GM20431 (cell line): ENCODE measurements at regions not wholly inside any gene's neighbourhood (a gene's known extent, or its start where the extent isn't known, plus 50 kb on each side); places are given as distances from the start of the nearest gene placed in this dataset.
"Not testable (repeated sequence)": the region's sequence is repeated elsewhere in the genome, so short reads cannot be mapped to it uniquely, and the experiment has no call there.

ENCODE experiments used
- in situ Hi-C: fragments of 300-500 bp; cut with MseI, MboI; formaldehyde crosslinking; loops from one replicate; pipeline ENCODE4 v1.15.0; 2020; ENCODE audit warnings: low sequenced_read_pairs; ENCODE audit not compliant: unreplicated experiment

DNA sequence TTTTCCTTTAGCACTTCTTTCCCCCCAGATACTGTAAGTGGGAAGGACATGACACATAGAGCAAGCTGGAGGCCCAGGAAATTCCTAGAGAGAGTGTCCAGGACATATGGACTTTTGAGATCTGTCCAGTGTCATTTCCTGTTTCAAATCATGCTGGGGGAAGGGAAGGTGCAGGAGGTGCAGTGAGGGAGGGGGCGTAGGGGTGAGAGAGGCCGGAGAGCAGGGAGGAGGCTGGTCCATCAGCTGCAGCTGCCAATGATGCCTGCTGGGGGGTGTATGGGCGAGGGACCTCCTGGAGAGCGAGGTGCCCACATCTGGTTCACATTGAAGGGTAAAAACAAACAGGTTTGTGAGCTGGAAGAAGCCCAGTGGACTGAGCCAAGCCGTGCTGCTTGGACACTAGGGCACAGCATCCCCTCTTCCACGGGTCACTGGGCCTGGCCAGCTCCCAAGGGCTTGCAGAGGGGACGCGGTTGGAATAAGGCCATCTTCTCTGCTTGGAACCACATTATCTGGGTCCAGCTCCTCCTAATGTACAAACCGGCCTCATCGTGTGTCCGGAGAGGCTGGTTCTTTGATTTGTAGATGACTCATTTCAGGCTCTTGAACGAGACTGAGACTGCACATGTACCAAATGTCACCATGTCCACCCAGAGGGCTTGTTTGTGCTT lies 70.4 kb upstream of the SMURF2 start:
- in situ Hi-C loops: no loop called here

DNA sequence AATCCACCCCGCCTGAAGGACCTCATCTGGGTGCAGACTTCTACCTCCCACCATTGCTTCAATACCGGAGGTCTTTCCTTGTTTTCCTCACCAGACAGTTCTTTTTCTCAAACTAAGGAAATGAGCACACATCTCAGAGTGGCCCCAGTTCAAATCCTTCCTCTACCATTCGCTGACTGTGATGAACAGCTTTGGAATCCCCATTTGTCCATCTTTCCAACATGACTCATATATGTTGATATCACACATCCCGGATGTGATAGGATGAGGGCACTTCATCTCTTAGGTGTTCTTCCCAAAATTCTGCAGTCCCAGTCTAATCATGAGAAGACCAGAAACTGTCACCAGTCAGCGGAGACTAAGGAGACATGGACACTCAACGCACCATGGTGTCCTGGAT lies 67.9 kb upstream of the SMURF2 start:
- in situ Hi-C loops: not testable (repeated sequence)

DNA sequence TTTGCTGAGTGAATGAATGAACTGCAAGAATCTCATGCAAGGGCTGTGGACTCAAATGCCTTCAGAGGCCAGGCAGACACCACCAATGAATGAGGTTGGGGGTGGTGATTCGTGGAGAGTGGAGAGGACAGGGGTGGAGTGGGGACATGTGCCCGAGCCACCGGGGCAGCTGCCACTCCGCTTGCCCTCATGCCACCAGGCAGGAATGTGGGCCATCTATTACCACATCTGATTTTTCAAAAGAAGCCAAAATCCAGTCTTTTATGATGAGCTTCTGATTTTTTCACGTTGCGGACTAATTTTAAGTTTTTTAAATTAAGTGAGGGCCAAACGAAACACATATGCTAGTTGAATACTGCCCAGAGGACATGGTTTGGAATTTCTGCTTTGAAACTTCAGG lies 67.1 kb upstream of the SMURF2 start:
- in situ Hi-C loops: no loop called here

DNA sequence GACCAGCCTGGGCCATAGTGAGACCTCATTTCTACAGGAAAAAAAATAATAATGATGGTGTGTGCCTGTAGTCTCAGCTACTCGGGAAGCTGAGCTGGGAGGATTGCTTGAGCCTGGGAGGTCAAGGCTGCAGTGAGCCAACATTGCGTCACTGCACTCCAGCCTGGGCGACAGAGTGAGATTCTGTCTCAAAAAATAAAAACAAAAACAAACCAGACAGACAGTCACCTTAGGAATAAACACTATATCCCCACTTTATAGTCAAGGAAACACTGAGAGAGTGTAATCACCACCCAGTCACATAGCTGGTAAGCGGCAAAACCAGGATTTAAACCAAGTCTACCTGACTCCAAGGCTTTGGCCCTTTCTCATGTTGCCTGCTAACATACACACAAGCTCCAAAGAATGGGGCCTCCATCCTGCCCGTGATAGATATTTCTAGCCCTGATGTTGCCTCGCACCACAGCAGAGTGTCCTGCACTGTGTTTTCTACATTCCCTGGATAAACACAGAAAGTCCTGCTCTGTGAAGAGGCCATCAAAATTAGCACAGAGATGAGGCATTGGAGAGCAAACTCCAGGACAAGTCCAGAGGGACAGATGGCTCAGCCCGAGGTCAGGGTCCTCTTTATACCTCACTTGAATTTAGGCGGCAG lies 66.1 kb upstream of the SMURF2 start:
- in situ Hi-C loops: no loop called here

DNA sequence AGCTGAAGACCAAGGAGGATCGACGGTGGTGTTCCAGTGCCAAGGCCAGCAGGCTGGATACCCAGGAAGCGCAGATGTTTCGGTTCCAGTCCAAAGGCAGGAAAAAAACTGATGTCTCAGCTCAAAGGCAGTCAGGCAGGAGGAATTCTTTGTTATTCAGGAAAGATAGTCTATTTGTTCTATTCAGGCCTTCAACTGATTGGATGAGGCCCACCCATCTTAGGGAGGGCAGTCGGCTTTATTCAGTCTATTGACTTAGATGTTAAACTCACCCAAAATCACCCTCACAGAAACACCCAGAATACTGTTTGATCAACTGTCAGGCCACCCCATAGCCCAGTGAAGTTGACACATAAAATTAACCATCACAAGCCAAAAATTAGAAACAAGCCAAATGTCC lies 63.9 kb upstream of the SMURF2 start:
- in situ Hi-C loops: not testable (repeated sequence)

DNA sequence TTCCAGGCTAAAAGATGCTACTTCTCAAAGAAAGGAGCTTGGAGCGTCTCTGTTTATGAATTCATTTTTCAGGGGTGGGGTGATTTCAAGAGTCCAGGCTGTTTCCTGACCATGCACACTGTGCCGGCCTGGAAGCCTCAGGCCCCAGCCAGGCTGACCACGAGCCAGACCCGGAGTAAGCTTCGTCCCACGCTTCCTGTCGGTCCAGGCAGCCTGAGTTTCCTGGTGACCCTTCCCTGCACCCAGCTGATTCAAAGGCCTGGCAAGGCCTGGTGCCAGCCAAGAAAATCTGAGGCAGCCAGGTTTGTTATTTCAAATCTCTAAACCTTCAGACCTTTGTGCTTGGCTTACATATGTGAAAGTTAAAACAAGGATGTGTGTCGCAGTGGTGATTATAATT lies 62.1 kb upstream of the SMURF2 start:
- in situ Hi-C loops: not testable (repeated sequence)

DNA sequence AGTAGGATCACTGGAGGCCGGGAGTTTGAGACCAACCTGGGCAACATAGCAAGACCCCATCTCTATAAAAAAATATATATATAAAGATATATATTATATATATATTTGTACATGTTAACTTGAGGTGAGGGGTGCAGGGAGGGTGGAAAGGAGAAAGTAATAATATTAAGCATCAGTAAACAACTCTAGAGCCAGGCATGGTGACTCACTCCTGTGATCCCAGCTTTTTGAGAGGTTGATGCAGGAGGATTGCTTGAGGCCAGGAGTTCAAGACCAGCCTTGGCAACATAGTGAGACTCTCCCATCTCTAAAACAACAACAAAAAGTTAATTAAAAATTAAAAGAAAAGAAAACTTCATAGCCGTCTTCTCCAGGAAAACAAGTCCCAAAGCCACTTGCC lies 61.7 kb upstream of the SMURF2 start:
- in situ Hi-C loops: no loop called here

DNA sequence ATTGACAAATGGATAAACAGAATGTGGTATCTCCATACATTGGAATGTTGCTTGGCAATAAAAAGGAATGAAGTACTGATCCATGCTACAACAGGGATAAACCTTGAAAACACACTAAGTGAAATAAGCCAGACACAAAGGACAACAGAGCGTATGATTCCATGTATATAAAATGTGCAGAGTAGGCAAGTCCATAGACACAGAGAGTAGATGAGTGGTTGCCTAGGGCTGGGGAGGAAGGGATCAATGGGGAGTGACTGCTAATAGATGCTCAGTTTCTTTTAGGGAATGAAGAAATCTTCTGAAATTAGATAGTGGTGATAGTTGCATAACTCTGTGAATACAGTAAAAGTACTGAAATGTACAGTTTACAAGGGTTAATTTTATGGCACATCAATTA lies 59.4 kb upstream of the SMURF2 start:
- in situ Hi-C loops: not testable (repeated sequence)

DNA sequence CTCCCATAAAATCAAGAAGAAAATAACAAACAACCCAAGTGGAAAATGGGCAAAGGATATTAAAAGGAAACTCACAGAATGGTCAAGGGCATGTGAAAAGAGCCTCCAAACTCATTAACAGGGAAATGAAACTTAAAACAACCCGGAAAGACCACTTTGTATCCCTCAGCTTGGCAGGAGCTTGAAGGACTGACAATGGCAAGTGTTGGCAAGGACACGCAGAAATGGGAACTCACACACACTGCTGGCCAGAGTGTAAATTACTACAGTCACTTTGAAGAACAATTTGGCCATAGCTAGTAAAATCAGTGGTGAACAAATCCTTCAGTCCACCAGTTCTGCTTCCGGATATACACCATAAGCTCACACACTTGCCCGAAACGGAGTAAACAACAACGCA lies 58.1 kb upstream of the SMURF2 start:
- in situ Hi-C loops: not testable (repeated sequence)

DNA sequence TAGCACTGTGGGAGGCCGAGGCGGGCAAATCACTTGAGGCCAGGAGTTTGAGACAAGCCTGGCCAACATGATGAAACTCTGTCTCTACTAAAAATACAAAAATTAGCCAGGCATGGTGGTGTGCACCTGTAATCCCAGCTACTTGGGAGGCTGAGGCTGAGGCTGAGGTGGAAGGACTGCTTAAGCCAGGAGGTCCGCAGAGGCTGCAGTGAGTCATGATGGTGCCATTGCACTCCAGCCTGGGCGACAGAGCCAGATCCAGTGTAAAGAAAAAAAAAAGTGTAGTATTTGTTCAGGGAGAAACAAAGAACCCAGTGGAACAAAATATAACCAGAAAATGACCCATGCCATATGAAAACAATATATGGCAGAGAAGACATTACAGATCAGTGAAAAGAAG lies 57.4 kb upstream of the SMURF2 start:
- in situ Hi-C loops: not testable (repeated sequence)

DNA sequence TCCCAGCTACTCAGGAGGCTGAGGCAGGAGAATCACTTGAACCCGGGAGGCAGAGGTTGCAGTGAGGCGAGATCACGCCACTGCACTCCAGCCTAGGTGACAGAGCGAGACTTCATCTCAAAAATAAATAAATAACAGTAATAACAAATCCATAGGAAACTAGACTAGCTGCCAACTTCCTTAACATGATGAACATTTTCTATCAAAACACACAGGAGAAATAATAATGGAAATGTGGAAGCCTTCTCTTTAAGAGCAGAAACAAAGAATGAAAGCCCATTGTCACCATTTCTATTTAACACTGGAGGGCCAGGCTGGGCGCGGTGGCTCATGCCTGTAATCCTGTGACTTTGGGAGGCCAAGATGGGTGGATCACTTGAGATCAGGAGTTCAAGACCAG lies 56.7 kb upstream of the SMURF2 start:
- in situ Hi-C loops: not testable (repeated sequence)

DNA sequence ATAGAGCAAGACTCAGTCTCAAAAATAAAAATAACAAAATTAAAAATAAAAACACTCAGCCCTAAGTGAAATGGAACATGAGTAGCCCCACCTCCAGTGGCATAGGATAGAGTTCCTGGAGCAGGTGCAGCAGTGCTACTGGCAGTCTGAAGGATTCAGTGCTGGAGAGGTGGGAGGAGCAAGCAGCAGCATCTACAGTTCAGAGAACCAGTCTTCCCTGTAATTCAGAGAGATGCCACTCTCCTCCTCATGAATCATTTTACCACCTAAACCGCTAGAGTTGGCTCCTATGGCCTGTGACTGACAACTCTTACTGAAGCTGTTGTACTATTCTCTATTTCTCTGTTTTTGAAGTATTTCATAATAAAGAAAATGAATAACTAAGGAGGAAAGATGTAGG lies 56.0 kb upstream of the SMURF2 start:
- in situ Hi-C loops: no loop called here

DNA sequence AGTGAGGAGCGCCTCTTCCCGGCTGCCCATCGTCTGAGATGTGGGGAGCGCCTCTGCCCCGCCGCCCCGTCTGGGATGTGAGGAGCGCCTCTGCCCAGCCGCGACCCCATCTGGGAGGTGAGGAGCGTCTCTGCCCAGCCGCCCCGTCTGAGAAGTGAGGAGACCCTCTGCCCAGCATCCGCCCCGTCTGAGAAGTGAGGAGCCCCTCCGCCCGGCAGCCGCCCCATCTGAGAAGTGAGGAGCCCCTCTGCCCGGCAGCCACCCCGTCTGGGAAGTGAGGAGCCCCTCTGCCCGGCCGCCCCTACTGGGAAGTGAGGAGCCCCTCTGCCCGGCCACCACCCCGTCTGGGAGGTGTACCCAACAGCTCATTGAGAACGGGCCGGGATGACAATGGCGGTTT lies 54.4 kb upstream of the SMURF2 start:
- in situ Hi-C loops: not testable (repeated sequence)

DNA sequence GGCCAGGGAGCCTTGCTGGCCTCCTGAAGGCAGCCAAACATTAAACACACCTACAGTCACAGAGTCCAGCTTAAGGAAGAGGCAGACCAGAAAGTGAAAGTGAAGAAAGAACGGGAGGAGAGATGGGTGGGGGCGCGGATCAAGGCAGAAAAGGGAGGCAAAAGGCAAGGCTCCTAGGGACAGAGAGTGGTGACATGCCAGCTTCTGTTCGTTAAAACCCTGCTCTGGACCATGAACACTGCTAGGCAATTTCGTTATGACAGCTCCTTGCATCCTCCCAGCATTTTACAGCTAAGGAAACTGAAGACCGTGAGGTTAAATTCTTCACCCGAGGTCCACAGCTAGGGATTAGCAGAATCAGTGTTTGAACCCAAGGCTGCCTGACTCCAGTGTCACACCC lies 51.7 kb upstream of the SMURF2 start:
- in situ Hi-C loops: not testable (repeated sequence)

DNA sequence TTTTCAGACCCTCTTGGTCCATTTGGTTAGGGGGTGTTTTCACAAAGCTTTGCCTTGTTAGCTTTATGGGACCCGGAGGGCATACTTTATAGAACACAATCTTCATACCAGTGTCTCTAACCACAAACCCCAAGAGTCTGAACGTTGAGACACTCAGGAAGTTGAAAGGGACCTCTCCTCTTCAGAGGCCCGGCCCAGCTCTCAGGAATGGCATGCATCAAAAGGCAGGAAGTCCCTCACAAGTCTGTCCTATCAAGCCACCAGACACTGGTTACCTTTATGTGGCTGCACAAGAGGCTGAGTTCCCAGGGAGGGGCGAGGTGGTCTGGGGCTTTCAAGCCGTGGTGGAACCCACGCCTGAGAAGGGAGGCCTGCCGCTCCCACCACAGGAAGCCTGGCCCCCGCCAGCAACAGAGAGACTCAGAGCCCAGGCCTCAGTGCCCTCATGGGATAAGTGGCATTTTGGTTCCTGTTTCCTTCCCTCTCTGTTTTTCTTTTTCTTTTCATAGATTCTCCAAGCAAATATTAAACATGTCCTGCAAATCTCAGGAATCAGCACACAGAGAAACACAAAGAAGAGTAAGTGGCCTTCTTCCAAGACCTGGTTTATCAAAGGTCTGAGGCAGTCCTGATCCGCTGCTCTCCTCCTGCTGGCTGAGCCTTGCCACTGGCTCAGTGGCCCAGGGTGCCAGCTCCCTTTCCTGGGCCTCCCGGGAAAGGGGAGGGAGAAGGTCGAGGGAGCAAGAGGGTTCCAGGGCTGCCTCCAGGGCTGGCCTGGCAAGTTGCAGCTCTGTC lies 50.6 kb upstream of the SMURF2 start:
- in situ Hi-C loops: not testable (repeated sequence)
